Right renal pelvis (tissue), 4 donors: ENCODE measurements at regions not wholly inside any gene's neighbourhood (a gene's known extent, or its start where the extent isn't known, plus 50 kb on each side); places are given as distances from the start of the nearest gene placed in this dataset.
"Not testable (repeated sequence)": the region's sequence is repeated elsewhere in the genome, so short reads cannot be mapped to it uniquely, and the experiment has no call there.

Source experiments
- DNase-seq, 4 donors: peaks; one replicate each; pipeline ENCODE4 v3.0.0-alpha.2; 2013; ENCODE audit warnings: low read depth in 4 of 4, low spot score in 3 of 4, missing footprints in 1 of 4

DNA sequence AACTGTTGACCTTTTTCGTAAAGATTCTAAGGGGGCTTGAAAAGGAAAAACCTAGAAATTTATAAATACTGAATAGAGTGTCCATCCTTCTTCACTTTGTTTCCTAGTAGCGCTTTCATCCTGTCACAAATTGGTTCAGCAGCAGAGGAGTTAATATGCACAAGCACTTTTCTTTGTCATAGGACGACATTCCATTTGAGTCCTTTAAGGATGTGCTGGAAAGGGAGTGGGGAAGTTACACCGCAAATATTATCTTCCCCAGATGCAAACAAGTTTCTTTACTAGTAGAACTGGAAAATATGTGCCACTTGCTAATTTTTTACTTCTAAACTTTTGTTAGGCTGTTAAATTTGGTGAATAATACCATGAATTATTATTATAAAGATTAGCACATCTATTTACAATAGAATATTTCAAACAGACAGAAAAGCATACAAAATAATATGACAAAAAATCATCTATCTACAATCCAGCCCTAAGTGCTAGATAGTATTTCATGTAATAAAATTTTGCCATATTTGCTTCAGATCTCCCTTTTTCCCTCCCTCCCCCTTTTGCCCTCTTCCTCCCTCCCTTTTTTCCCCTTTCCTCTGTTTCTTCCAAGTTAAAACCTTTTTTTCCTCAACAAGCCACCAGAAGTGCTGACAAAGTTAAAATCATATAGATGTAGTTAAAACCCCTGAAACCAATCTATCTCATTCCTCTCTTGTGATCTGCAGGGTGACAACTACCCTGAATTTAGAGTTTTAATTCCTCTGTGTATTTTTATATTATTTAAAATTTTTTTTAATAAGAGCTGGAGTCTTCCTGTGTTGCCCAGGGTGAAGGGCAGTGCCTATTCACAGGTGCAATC, 50.5 kb upstream of the MAP4K3 start:
- DNase-seq: no peak

DNA sequence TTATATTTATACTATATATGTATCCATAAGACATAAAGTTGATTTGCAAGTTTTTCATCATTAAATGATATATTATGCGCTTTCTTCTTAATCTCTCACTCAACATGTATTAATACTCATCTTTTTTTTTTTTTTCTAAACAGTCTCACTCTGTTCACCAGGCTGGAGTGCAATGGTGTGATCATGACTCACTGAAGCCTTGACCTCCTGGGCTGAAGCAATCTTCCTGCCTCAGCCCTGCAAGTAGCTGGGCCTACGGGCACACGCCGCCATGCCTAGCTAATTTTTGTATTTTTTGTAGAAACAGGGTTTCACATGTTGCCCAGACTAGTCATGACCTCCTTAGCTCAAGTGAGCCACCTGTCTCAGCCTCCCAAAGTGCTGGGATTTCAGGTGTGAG, 51.4 kb upstream of the MAP4K3 start:
- no peak for DNase-seq

DNA sequence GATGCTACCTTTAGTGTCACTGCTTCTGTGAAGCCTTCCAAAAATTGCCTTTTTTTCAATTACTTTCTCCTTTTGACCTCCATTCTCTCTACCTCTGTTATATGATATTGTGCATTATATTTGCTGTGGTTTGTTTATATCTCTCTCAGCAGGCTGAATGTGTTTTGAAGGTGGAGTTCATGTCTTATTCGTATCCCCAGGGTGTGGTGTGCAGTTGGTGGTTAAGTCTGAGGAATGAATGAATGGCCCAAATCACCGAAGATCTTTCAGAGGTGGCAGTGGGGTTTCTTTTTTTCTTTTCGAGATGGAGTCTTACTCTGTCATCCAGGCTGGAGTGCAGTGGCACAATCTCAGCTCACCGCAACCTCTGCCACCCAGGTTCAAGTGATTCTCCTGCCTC, 53.5 kb upstream of the MAP4K3 start:
- DNase-seq: no peak

DNA sequence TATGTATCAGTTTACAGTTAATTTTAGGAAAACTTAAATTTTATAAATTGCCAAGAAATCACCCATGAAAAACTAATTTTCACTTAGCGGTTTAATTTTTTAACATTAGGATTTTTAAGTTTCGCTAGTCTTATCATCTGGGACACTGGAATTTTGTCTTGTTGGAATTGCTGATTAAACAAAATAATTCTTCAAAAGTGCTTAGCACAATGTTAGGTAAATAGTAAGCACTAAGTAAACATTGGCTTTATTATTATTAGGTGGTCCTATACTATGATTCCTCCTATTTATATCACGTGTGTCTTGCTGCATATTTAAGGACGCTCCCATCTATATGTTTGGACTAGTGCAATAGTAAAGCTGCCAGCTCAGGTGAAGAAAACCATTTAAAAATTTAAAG, 54.6 kb upstream of the MAP4K3 start:
- DNase-seq: no peak

DNA sequence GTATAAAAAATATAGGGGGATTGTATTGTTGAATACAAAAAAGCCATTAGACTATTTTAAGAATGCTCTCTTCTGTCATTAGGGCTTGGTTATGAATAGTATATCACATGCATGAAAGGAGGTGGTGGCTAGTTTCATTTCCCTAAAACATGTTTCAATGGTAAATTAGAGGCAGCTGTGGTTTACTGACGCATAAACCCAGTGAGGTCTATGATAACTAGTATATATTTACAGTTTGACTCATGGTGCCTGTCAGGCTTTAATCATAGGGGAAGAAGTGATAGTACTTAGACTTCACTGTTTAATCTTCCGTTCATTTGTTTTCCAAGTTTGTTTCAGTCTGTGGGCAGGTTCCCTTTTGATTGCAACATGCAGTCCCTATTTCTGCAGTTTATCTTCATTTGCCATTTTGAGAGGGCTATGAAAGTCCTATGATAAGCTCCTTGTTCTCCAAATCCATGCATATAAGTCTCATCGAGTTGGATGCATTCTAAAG, 55.1 kb upstream of the MAP4K3 start:
- DNase-seq: no peak

DNA sequence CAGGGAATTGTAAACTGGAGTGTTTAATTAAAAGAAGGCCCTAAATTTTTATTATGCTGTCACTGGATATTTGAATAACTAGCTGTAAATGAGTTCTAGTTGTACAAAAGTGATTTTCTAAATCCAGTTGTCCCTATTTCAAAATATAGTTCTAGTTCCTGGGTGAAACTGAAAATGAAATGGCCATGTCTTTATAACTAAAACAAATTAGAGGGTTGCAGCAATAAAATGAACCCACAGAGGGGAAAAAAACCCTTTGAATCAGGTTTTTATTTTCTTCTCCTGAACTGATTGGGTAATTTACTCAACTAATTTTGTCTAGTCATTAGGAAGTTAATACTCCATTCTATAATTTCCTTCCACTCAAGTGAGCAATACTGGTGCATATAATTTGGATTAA, 55.6 kb upstream of the MAP4K3 start:
- DNase-seq: no peak

DNA sequence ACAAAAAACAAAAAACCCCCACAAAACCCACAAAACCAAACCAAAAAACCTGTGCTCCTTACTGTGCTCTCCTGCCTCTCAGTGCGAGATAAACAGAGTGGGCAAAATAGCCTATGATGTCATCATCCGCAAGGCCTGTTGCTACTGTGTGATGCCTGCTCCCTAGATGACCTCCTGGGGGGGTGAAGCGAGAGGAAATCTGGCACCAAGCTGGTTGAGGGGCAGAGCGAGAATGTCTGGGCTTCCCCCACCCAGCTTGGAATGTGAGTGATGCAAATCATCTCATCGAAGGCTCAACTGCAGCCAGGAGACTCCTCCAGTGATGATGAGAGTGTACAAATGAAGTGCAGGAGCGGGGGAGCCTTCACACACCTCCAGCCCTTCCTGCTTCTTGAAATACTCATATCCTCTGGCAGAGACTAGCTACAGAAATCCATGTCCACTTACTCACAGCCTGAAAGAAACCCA, 57.7 kb upstream of the MAP4K3 start:
- no peak for DNase-seq

DNA sequence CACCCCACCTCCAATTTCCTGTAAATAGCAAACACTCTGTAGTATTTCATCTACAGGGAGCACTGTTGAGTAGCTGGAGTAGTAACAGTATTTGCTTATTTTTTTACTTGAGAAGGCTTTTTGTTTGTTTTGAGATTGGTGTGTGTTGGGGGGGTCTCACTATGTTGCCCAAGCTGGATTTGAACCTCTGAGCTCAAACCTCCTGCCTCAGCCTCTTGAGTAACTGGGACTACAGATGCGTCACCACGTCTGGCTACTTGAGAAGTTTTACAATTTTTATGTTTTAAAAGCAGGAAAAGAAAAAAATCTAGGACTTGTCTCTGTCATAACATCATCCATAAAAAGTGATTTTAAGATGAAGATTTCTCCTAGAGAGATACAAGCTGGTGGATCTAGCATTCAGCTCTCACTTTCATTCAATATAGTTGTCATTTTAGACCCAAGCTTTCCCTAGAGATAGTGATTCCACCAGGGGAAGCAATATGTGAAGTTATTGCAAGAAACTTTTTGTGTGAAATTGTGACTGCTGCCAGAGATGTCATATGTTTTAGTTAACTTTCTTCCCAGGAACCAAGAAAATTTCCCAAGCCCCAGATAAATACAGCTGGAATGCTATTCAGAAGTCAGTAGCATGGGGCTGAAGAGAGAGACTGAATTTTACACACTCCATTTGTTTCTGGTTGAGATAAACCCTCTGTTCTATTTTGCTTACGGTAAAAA, 60.2 kb upstream of the MAP4K3 start:
- DNase-seq: no peak

DNA sequence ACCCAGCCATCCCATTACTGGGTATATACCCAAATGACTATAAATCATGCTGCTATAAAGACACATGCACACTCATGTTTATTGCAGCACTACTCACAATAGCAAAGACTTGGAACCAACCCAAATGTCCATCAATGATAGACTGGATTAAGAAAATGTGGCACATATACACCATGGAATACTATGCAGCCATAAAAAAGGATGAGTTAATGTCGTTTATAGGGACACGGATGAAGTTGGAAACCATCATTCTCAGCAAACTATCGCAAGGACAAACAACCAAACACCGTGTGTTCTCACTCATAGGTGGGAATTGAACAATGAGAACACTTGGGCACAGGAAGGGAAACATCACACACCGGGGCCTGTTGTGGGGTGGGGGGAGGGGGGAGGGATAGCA, 61.1 kb upstream of the MAP4K3 start:
- not testable (repeated sequence) for DNase-seq

DNA sequence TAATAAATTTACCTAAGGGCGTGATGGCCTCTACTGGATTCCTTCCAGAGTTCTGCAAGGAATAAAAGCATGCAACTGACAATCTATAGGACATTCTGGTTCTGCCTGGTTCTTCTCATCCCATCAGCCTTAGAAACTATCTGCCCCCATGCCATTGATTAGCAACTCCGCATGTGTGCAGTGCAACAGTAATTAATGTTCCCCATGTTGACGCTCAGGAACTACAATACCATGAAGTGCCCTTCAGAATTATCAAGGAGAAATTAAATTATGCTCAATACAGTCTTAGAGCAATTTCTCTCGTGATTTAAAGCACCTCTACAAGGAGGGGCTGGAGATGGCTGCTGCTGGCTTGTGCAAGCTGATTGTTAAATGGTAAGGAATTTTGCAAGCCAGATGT, 61.7 kb upstream of the MAP4K3 start:
- no peak for DNase-seq

DNA sequence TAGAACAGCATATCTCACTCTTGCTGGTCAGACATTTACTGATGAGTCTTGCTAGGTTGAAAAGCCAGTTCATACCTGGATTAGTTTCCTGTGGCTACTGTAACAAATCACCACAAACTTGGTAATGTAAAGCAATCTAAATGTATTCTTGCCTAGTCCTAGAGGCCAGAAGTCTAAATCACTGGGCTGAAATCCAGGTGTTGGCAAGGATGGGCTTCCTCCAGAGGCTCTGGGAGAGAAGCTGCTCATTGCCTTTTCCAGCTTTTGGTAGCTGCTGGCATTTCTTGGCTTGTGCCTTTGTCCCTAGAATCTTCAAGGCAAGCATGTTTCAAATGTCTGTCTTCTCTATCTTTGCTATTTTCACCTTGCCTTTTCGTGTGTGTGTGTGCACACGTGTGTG, 62.3 kb upstream of the MAP4K3 start:
- no peak for DNase-seq

DNA sequence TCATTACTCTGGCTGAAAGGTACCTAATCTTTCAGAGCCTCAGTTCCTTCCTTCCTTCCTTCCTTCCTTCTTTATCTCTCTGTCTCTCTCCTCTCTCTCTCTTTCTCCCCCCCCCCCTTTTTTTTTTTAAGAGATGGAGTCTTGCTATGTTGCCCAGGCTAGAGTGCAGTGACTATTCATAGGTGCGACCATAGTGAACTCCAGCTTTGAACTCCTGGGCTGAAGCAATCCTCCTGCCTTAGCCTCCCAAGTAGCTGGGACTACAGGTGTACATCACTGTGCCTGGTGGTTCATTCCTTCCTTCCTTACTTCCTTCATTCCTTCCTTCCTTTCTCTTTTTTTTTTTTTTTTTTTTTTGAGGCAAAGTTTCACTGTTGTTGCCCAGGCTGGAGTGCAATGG, 64.3 kb upstream of the MAP4K3 start:
- no peak for DNase-seq

DNA sequence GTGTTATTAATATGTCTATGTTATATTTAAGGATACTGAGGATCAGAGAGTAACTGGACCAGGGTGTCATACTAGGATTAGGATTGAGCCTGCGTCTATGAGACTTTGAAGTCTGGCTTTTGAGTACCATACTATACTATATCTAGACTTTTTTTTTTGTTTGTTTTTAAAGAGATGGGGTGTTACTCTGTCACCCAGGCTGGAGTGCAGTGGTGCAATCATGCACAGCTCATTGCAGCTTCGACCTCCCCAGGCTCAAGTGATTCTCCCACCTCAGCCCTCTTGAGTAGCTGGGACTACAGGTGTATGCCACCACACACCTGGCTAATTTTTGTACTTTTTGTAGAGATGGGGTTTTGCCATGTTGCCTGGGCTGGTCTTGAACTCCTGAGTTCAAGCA, 66.2 kb upstream of the MAP4K3 start:
- DNase-seq: no peak

DNA sequence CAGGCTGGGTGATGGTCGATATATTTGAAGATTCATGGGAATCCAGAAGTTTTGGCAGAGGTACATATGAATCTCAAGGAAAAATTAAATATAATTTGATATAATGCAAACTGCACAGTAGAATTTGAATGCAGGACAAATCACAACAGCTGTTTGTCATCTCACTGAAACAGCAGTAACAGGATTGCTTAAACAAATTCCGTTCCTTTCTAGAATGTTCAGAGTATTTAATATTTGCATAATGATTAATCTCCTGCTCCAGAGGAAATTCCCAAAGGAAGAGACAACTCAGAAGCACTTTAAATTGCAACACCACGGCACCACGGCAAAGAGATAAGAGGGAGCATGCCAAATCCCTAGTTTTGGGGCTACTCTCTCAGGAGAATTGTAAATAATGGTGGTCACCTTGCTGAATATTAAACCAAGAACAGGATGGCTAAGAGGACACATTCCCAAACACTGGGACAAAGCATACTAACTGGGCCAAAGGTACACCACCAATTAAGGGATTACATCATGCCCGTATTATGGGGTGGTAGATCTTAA, 67.8 kb upstream of the MAP4K3 start:
- DNase-seq: no peak

DNA sequence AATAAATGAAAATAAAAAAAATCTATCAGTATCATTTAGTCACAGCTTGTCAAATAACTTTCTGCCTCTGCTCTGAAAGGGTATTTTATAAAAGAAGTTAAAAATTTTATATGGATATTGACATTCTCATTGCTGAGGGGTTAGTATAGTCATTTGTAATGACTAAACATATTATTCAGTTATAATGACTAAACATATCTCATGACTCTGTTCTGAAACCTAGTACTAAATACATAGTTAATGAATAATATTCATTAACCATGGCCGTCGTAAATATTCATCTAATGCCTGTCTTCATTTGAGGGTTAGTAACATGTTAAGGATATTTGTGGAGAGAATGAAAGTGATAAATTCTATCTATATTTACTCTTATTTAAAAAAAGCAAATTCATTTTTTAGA, 69.1 kb upstream of the MAP4K3 start:
- no peak for DNase-seq

DNA sequence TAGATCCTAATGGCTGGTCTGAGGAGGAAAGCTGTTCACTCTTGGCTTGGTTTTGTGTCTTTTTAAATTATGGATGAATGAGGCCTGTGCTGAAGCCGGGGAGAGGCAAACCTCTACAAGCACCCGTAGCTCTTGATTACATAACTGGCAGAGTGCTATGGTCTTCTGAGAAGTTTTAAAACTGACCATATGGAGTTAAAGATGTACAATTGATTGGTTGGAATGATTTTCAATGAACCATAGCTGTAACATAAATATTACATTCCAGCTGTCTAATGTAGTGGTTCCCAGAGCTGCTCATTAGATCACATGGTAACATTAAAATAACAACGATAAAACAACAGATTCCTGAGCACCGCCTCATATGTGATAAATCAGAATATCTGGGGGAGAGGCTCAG, 71.1 kb upstream of the MAP4K3 start:
- no peak for DNase-seq

DNA sequence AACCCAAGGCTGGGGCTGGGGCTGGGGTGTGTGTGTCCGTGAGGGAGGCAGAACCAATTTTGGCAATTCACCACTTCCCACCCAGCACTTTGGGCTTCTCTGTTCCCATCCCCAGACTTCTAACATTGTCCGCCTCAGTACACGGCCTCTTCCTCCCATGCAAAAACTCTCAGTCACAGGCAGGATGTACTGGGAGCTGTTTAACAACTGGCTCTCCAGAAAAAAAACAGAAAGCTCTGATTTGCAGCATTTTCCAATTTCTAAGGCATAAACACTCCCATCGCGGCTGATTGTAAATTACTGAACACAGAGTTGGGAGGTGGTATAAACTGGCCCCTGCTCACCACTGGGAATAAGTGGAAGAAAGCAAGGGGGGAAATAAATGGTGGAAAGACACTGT, 73.1 kb upstream of the MAP4K3 start:
- DNase-seq: no peak

DNA sequence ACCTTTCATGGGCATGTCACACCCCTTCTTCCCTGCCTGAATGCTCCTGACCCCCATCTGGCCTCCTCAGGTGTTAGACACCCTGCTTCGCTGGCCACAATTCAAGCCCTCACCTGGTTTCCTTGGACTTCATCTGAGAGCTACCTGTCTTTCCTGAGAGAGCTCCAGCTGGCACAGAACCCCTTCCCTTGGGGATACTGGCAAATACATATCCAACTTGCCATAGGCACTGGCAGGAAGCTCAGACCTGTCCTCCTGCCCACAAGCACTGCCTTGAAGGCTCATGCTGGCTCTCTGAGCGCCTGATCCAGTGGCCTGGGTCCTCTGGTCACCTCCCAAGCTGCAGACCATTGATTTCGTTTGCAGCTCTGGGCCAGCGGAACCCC, 74.1 kb upstream of the MAP4K3 start:
- DNase-seq: no peak

DNA sequence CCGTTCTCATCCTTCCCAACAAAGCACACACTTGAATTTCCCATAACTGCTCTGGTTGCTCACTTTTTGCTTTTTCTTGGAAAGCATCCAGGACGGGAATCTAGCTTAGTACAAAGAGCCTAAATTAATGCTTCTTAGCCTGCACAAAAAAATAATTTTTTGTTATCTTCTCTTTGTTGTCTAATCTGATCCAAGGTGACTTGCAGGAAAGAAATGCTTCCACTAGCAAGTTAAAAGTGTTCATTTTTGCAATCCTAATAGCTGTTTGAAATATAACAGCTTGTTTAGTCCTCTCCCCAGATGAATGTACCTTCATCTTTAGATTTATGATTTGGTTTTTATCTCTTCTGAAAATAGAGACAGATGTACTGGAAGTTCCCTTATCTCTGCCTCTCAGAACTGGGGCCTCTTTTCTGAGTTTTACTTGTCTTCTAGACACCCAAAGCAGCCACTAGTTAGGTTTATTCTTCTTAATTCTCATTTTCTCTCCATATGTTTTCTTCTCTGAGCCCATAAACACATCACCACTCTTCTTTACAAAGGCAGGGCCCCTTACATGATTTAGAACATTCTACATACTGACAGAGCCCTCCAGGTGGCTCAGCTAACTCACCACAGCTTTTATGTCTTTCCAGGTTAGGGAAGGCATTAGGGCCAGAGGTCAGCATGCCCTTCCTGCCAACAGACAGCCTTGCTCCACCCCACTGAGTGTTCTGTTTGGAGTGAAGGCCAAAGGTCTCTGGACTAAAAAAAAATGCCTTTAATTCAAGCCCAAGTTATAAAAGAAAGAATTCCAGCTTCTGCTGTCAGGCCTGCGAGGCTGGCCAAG, 74.7 kb upstream of the MAP4K3 start:
- no peak for DNase-seq

DNA sequence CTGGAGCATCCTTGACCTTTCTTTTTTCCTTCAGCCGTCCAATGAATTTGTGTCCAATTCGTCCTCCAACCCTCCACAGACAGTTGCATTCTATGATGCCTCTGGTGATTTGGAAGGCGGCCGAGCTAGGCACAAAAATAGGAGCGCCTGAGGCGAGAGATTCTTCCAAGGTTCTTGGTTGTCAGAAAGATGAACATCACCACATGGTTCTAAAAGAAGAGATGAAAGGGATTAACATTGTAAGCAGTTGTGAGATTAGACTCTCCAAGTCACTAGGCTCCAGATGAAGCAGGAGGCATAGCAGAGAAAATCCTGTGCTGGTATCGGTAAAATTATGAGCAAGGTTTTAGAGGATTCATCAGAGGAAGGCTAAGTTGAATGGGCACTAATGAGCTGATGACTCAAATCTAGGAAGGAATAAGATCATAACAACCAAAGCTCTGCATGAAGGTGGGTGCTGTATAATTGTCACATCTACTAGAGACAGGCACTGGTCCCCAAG, 75.4 kb upstream of the MAP4K3 start:
- no peak for DNase-seq

DNA sequence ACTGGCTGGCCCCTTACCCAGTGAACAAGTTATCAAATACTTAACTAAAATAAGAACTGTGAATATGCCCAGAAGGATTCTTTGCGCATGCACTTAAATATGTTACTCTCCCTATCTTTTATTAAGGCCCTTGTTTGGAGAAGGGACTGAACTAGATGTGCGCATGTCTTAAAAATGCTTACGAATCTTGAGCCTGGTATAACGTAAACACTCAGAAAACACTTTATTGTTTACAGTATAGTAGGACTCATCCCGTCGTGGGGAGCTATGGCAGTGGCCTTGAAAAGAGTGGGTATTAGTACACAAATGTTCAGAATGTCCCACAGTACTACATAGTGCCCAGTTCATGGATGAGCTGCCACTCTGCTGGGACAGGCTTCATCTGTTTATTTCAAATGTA, 75.9 kb upstream of the MAP4K3 start:
- DNase-seq: no peak
